ENCODE measurements at regions not wholly inside any gene's neighbourhood (a gene's known extent, or its start where the extent isn't known, plus 50 kb on each side); places are given as distances from the start of the nearest gene placed in this dataset.

DNA sequence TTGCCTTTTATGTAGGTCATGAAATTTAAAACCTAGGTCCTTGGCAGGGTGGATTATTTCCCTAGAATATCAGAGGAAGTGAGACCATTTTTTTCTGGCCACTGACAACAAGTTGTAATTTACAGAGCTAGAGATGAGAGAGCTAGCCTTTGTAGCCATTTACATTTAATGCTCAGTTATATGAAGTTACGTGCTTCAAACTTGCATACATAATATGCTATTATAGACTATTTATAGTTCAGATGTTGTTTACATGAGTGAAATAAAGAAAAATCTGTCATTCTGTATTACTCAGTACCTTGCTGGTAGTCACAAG is 234.9 kb upstream of the MBL2 start:
- WGBS (ENCODE audit: extremely low coverage, insufficient read length, low lambda C conversion rate), result no CpG with 5 or more reads among the region's 1 CpG
- peaks cover 2 to 3% of the 10 kb centered on the region in 2 experiments; a peak in 2 of 4 replicates for H3K4me1 Mint-ChIP-seq
- no peak overlapping the region for H2AFZ ChIP-seq (ENCODE audit: low read length)

More for the DNA sequence above, 234.9 kb upstream of the MBL2 start:
- Histone ChIP-seq H3K27ac (ENCODE audit: insufficient read length, low read depth, low read length) (no peak overlapping the region), H4K8ac (replicated peaks; ENCODE audit: insufficient read length, low read depth, low read length) (no peak overlapping the region), H3K79me1 (ENCODE audit: insufficient read depth, low read depth, low read length, poor library complexity, severe bottlenecking) (no peaks in the 10 kb centered on the region), H2BK20ac (ENCODE audit: low read depth, low read length, poor library complexity, severe bottlenecking) (no peak overlapping the region), H3K23me2 (ENCODE audit: insufficient read length, low read depth, low read length, poor library complexity, severe bottlenecking) (no peaks in the 10 kb centered on the region), H3K14ac (ENCODE audit: insufficient read depth, low read length) (no peak overlapping the region), H2BK5ac (ENCODE audit: insufficient read length, low read length) (no peak overlapping the region), H2AK5ac (ENCODE audit: insufficient read length, low read length) (no peak overlapping the region), H4K20me1 (ENCODE audit: control insufficient read depth, insufficient read depth, insufficient read length) (no peaks in the 10 kb centered on the region), H3K56ac (ENCODE audit: insufficient read length, low read depth, low read length) (no peak overlapping the region), H3K18ac (ENCODE audit: insufficient read length, low read depth, low read length) (no peak overlapping the region), H3K9ac (ENCODE audit: extremely low read depth, insufficient read length, low read length) (no peak overlapping the region), H3K23ac (ENCODE audit: insufficient read length, low read depth, low read length) (no peak overlapping the region), H2BK15ac (ENCODE audit: low read depth, low read length) (no peak overlapping the region), H3K27me3 (ENCODE audit: insufficient read depth, low read length) (no peaks in the 10 kb centered on the region), H3K4me2 (ENCODE audit: insufficient read depth, insufficient read length, low read length) (no peak overlapping the region), H3K79me2 (ENCODE audit: insufficient read depth, low read length) (no peaks in the 10 kb centered on the region), H2BK120ac (ENCODE audit: low read depth, low read length, poor library complexity, severe bottlenecking) (no peak overlapping the region), H4K91ac (ENCODE audit: insufficient read length, low read depth, low read length) (no peak overlapping the region), H3K9me3 (ENCODE audit: control insufficient read depth, low read depth, low read length) (no peaks in the 10 kb centered on the region), H3K4me1 (ENCODE audit: insufficient read depth, low read length) (no peaks in the 10 kb centered on the region), H3T11ph (ENCODE audit: low read length) (no peak overlapping the region), H3K4ac (ENCODE audit: low read depth, low read length) (no peak overlapping the region), H2BK12ac (ENCODE audit: insufficient read length, low read depth, low read length) (no peak overlapping the region), H4K5ac (ENCODE audit: insufficient read length, low read depth, low read length) (no peak overlapping the region)
- no peaks in the 10 kb centered on the region for H3K9me3 Mint-ChIP-seq
- H3K36me3 Mint-ChIP-seq (ENCODE audit: insufficient read depth in 1 of 3, low read depth in 3 of 3), result peaks cover 0 to 5% (median 3%) of the 10 kb centered on the region in 3 experiments; a peak in 1 of 7 replicates
- no peak for TF ChIP-seq CTCF (conservative IDR thresholded peaks at IDR 0.05)
- no peaks in the 10 kb centered on the region for H3K27me3 Mint-ChIP-seq (ENCODE audit: low read depth)
- H3K4me3 Mint-ChIP-seq, result no peak overlapping the region
- no peak for DNase-seq
- H3K27ac Mint-ChIP-seq, result no peak overlapping the region
